Ascending aorta (tissue), 2 donors: ENCODE measurements at regions not wholly inside any gene's neighbourhood (a gene's known extent, or its start where the extent isn't known, plus 50 kb on each side); places are given as distances from the start of the nearest gene placed in this dataset.
"Not testable (repeated sequence)": the region's sequence is repeated elsewhere in the genome, so short reads cannot be mapped to it uniquely, and the experiment has no call there.

Experiments used
- DNase-seq, 2 donors: peaks; one replicate each; pipeline ENCODE4 v3.0.0-alpha.2; 2019; ENCODE audit warnings: low spot score in 2 of 2
- H3K27ac ChIP-seq, 2 donors: fragments of 200-600 bp; sonication (generic); one replicate each; pipeline ENCODE4 v1.5.1; 2016 to 2017; ENCODE audit warnings: mild to moderate bottlenecking in 1 of 2
- H3K27me3 ChIP-seq: fragments of 200-600 bp; sonication (generic); one replicate; pipeline ENCODE4 v1.5.1; 2017
- H3K36me3 ChIP-seq, 2 donors: fragments of 200-600 bp; sonication (generic); one replicate each; pipeline ENCODE4 v1.5.1; 2016
- H3K4me1 ChIP-seq, 2 donors: fragments of 200-600 bp; sonication (generic); one replicate each; pipeline ENCODE4 v1.5.1; 2016 to 2017; ENCODE audit warnings: mild to moderate bottlenecking in 1 of 2
- H3K4me3 ChIP-seq, 2 donors: fragments of 200-600 bp; sonication (generic); one replicate each; pipeline ENCODE4 v1.5.1; 2016 to 2017; ENCODE audit warnings: mild to moderate bottlenecking in 1 of 2
- H3K9me3 ChIP-seq, 2 donors: fragments of 200-600 bp; sonication (generic); one replicate each; pipeline ENCODE4 v1.5.1; 2016
- intact Hi-C: fragments of 100-400 bp; cut with DNase I; formaldehyde crosslinking; loops from one replicate; pipeline ENCODE4 v1.15.1; 2023
- TF ChIP-seq, protein P1 (sequence below), 3 experiments: fragments of 200-600 bp in 2 of 3; fragments of 450-650 bp in 1 of 3; sonication (generic) in 2 of 3; IDR thresholded peaks; one replicate each; pipeline ENCODE4 v1.5.1; 2016 to 2019; ENCODE audit warnings: antibody characterized with exemption in 3 of 3, mild to moderate bottlenecking in 1 of 3, moderate library complexity in 1 of 3

DNA sequence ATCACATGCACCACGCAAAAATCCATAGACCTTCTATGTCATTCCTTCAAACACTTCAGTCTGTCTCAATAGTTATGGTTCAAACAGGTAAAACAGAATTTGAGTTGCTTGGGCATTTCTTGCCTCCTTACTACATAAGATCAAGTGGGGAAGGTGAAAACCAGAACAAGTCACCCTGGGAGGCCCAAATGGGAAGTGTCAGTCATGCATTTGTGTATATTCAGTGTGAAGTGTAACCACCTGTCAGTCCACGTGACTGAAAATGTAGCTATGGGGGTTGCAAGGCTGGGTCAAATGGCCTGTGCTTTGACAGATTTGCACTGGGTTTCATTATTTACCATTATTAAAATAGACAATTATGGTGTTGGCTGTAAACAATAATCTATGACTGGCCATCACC lies 176.6 kb upstream of the VIPR2 start:
- Histone ChIP-seq H3K4me1 (no peaks in the 10 kb centered on the region), H3K9me3 (peaks cover 4 to 9% of the 10 kb centered on the region in 2 donors), H3K27me3 (no peaks in the 10 kb centered on the region), H3K36me3 (no peaks in the 10 kb centered on the region), H3K27ac (no peak overlapping the region), H3K4me3 (no peak overlapping the region)
- no peak for DNase-seq
- TF ChIP-seq, protein P1, sequence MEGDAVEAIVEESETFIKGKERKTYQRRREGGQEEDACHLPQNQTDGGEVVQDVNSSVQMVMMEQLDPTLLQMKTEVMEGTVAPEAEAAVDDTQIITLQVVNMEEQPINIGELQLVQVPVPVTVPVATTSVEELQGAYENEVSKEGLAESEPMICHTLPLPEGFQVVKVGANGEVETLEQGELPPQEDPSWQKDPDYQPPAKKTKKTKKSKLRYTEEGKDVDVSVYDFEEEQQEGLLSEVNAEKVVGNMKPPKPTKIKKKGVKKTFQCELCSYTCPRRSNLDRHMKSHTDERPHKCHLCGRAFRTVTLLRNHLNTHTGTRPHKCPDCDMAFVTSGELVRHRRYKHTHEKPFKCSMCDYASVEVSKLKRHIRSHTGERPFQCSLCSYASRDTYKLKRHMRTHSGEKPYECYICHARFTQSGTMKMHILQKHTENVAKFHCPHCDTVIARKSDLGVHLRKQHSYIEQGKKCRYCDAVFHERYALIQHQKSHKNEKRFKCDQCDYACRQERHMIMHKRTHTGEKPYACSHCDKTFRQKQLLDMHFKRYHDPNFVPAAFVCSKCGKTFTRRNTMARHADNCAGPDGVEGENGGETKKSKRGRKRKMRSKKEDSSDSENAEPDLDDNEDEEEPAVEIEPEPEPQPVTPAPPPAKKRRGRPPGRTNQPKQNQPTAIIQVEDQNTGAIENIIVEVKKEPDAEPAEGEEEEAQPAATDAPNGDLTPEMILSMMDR (IDR thresholded peaks at IDR 0.05) = no peak
- intact Hi-C loops = no loop called here

DNA sequence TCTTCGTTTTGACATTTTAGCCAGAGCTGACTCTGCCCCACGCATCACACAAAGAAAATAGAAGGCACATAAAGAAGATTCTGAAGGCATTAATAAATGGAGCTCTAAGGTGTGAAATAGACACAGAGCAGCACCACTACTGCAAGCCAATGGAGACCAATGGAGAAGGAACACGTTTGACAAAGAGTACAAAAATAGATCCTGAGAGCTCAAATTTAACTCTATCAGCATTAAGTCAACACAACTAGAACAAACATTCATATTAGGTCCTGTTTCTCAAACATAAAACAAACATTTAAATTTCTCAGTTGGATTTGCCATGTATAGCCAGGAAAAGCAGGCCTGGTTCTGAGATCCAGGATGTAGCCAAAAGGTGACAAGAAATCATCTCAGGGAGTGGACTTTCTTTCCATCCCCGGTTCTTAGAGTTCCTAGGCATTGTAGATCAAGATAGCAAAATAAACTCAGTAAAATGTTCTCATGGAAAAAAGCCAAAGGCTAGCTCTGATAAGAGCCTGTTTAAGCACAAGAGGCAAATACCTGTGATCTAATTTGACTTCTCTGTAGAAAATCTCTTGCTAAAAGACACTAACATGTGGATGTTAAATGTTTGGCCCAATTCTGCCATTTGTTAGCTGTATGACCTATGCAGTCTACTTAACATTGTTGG lies 174.2 kb upstream of the VIPR2 start:
- intact Hi-C loops = no loop called here
- Histone ChIP-seq H3K27ac (no peak overlapping the region), H3K4me3 (no peak overlapping the region), H3K9me3 (peaks cover 4 to 9% of the 10 kb centered on the region in 2 donors), H3K4me1 (no peaks in the 10 kb centered on the region), H3K27me3 (no peaks in the 10 kb centered on the region), H3K36me3 (no peaks in the 10 kb centered on the region)
- no peak for DNase-seq
- TF ChIP-seq, protein P1 (IDR thresholded peaks at IDR 0.05) = no peak

DNA sequence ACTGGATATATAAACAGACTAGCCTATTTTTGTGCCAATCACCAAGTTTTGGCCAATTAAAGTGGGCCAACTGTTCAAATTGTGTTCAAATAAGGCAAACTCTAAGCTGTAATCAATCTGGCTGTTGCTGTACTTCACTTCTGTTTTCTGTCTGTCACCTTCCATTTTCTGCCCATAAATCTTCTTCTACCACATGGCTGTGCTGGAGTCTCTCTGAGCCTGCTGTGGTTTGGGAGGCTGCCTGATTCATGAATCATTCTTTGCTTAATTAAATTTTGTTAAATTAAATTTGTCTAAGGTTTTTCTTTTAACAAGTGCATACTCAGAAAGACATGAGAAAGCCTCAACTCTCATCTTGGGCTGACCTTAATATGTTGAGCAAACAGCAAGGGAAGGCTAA lies 172.6 kb upstream of the VIPR2 start:
- Histone ChIP-seq H3K9me3 (peaks cover 4 to 9% of the 10 kb centered on the region in 2 donors), H3K27ac (no peak overlapping the region), H3K27me3 (no peaks in the 10 kb centered on the region), H3K4me3 (no peak overlapping the region), H3K36me3 (no peaks in the 10 kb centered on the region), H3K4me1 (no peaks in the 10 kb centered on the region)
- DNase-seq = no peak
- TF ChIP-seq, protein P1 (IDR thresholded peaks at IDR 0.05) = no peak
- intact Hi-C loops = no loop called here

DNA sequence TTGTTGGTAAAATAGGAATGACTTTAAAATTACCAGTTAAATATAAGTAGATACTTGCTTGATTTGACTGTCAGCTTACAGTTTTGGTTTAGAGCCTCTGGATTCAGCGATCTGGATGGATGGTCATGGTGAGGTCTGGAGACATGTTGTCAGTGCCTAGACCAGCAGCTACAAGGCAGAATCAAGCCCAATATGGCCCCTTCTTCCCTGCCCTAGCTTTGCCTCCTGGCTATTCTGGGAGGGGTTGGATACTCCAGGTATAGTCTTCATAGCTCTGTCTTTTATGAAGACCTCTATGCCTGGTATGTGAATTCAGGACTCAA lies 166.5 kb upstream of the VIPR2 start:
- no peaks in the 10 kb centered on the region for H3K9me3 ChIP-seq
- H3K36me3 ChIP-seq = no peaks in the 10 kb centered on the region
- DNase-seq = no peak
- TF ChIP-seq, protein P1 (IDR thresholded peaks at IDR 0.05) = no peak
- intact Hi-C loops = no loop called here
- H3K4me3 ChIP-seq = no peak overlapping the region
- no peaks in the 10 kb centered on the region for H3K27me3 ChIP-seq
- H3K27ac ChIP-seq = no peak overlapping the region
- no peaks in the 10 kb centered on the region for H3K4me1 ChIP-seq

DNA sequence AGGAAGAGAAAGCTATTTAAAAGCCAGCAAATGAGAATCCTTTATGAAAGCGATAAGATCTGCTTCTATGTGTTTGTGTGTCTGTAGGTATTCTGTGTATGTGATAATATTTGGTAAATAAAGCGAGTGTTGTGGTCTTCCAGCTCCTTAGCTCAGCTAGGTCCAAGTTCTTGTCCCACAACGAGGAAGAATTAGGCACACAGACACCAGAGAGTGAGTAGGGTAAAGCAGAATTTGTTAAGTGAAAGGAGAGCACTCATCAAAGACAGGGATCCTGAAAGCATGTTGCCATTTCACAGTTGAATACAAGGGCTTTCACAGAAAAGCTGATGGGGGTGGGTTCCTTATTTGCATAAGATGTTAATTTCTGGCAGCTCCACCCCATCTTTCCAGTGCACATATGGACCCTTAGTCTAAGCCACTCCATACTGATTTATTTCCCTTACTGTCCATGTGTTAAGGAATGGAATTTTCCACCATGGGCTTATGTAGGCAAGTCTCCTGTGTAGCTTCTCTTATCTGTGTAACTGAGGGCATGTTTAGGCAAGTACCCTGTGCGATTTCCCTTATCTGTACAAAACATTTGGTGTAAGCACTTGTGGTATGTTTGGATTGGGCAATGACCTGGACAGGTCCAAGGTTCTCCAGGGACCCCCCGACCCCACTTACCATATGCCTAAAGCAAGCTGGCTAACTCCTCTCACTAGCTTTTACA lies 165.9 kb upstream of the VIPR2 start:
- intact Hi-C loops = no loop called here
- Histone ChIP-seq H3K27ac (no peak overlapping the region), H3K4me1 (no peaks in the 10 kb centered on the region), H3K27me3 (no peaks in the 10 kb centered on the region), H3K4me3 (no peak overlapping the region), H3K9me3 (no peaks in the 10 kb centered on the region), H3K36me3 (no peaks in the 10 kb centered on the region)
- no peak for DNase-seq
- TF ChIP-seq, protein P1 (IDR thresholded peaks at IDR 0.05) = no peak

DNA sequence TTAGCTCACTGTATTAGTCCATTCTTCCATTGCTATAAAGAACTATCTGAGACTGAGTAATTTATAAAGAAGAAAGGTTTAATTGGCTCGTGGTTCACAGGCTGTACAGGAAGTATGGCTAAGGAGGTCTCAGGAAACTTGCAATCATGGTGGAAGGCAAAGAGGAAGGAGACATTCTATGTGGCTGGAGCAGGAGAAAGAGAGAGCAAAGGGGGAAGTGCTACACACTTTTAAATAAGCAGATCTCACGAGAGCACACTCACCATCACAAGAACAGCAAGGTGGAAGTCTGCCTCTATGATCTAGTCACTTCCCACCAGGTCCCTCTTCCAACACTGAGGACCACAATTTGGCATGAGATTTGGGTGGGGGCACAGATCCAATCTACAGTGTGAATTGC lies 164.5 kb upstream of the VIPR2 start:
- H3K4me3 ChIP-seq, intact Hi-C loops, H3K4me1 ChIP-seq, H3K27me3 ChIP-seq, DNase-seq, H3K27ac ChIP-seq, H3K9me3 ChIP-seq, H3K36me3 ChIP-seq: not testable (repeated sequence)
